Right lobe of liver (tissue), 4 donors: ENCODE measurements at regions not wholly inside any gene's neighbourhood (a gene's known extent, or its start where the extent isn't known, plus 50 kb on each side); places are given as distances from the start of the nearest gene placed in this dataset.

Source experiments
- CTCF ChIP-seq, 4 donors: fragments of 200-600 bp in 3 of 4; fragments of 450-650 bp in 1 of 4; IDR thresholded peaks; one replicate each; pipeline versions ENCODE4 v1.5.1 to v1.8.0; 2016 to 2022; ENCODE audit warnings: antibody characterized with exemption in 4 of 4, mild to moderate bottlenecking in 2 of 4
- POLR2A ChIP-seq: fragments of 450-650 bp; IDR thresholded peaks from one replicate; pipeline ENCODE4 v1.6.1; 2017; ENCODE audit warnings: antibody characterized with exemption, mild to moderate bottlenecking
- donor health status: DM: no; HTN: no; CAD: no.
- donor health status: DM: no; HTN: no; CAD: no.
- donor health status: DM: no; HTN: yes; CAD: no.

GRCh38 chr5:69035665-69036064 lies 58.1 kb upstream of the SLC30A5 start:
- TF ChIP-seq CTCF (IDR thresholded peaks at IDR 0.05) (no peak), POLR2A (no peak)
